ENCODE measurements at regions not wholly inside any gene's neighbourhood (a gene's known extent, or its start where the extent isn't known, plus 50 kb on each side); places are given as distances from the start of the nearest gene placed in this dataset.

- no peak for TF ChIP-seq ZNF24 (tag by site-specific recombination; IDR thresholded peaks at IDR 0.05)
- TF ChIP-seq, protein P1, sequence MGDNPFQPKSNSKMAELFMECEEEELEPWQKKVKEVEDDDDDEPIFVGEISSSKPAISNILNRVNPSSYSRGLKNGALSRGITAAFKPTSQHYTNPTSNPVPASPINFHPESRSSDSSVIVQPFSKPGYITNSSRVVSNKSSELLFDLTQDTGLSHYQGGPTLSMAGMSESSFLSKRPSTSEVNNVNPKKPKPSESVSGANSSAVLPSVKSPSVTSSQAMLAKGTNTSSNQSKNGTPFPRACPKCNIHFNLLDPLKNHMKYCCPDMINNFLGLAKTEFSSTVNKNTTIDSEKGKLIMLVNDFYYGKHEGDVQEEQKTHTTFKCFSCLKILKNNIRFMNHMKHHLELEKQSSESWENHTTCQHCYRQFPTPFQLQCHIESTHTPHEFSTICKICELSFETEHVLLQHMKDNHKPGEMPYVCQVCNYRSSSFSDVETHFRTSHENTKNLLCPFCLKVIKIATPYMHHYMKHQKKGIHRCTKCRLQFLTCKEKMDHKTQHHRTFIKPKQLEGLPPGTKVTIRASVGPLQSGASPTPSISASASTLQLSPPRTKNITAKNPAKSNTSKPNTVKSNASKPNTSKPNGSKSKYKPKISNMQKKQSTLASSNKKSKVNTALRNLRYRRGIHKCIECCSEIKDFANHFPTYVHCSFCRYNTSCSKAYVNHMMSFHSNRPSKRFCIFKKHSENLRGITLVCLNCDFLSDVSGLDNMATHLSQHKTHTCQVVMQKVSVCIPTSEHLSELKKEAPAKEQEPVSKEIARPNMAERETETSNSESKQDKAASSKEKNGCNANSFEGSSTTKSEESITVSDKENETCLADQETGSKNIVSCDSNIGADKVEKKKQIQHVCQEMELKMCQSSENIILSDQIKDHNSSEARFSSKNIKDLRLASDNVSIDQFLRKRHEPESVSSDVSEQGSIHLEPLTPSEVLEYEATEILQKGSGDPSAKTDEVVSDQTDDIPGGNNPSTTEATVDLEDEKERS (tag by site-specific recombination; IDR thresholded peaks at IDR 0.05) = no peak
- TF ChIP-seq ZNF274 (IDR thresholded peaks at IDR 0.05; ENCODE audit: low read length) = no peak
- TF ChIP-seq ZNF274 (tag by site-specific recombination; IDR thresholded peaks at IDR 0.05; ENCODE audit: borderline replicate concordance) = no peak
- no peak for TF ChIP-seq ZNF580 (tag by site-specific recombination; IDR thresholded peaks at IDR 0.05)
- no peak for TF ChIP-seq CTCF (tag by site-specific recombination; IDR thresholded peaks at IDR 0.05)
- TF ChIP-seq TCF7L2 (IDR thresholded peaks at IDR 0.05; ENCODE audit: borderline replicate concordance, low read depth, low read length) = no peak
- no peak for TF ChIP-seq ZNF175 (tag by site-specific recombination; IDR thresholded peaks at IDR 0.05)
- no peak for TF ChIP-seq ZNF362 (tag by site-specific recombination; IDR thresholded peaks at IDR 0.05)
- no peak for TF ChIP-seq ZNF530 (tag by site-specific recombination; IDR thresholded peaks at IDR 0.05; ENCODE audit: low read depth)
- TF ChIP-seq YY1 (tag by site-specific recombination; IDR thresholded peaks at IDR 0.05) = no peak
- no peak for TF ChIP-seq ZBTB20 (tag by site-specific recombination; IDR thresholded peaks at IDR 0.05)
These were observed 74.8 kb upstream of the NEDD9 start for GRCh38 chr6:11307226-11307625.
